ENCODE measurements at regions not wholly inside any gene's neighbourhood (a gene's known extent, or its start where the extent isn't known, plus 50 kb on each side); places are given as distances from the start of the nearest gene placed in this dataset.

DNA sequence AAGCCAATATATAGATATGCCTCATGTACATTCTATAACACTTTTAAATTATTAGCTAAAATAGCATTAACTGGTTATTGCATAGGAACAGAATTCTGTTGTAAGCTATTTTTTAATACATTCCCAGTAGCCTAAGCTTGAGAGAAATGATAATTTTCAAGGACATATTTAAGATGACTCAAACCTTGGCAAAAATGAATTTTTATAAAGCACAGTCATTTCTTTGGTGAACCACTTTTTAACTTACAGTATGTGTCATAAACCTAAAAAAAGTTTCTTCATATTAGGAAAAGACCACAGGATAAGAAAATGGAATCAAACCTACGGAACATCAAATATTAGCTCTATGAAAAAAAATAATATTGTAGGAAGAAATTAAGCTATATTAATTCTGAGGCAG lies 986.3 kb downstream of the STIM2 start:
- Mint-ChIP-seq H3K9me3 (peaks cover 22% of the 10 kb centered on the region), H3K27me3 (no peaks in the 10 kb centered on the region), H3K4me3 (no peak overlapping the region), H3K36me3 (ENCODE audit: insufficient read depth) (no peaks in the 10 kb centered on the region), H3K4me1 (no peaks in the 10 kb centered on the region), H3K27ac (ENCODE audit: low read depth) (no peak overlapping the region)
- no peak for DNase-seq (ENCODE audit: low spot score in 2 of 2)
- ATAC-seq (replicated peaks; ENCODE audit: extremely low read depth, poor library complexity, severe bottlenecking): no peak

DNA sequence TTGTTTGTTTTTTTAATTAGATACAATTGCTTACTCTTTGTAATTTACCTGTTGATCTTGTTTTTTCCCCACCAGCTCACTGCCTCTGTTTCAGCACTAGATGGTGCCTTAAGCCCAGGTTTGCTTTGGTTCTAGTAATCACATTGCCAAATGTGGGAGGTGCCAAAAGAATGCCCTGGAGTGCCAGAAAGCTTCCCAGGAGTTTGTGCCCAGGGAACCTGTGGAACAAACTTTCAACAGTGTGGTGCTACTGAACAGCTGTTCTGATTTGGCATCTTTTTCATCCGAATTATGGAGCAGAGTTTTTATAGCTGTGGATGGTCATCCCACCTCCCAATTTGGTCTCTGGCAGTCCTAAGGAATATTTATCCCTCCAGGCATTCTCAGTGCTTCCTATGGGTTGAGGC lies 1000.7 kb downstream of the STIM2 start:
- Mint-ChIP-seq H3K36me3 (ENCODE audit: insufficient read depth) (no peaks in the 10 kb centered on the region), H3K4me3 (no peak overlapping the region), H3K9me3 (peaks cover 5% of the 10 kb centered on the region), H3K27ac (ENCODE audit: low read depth) (no peak overlapping the region), H3K4me1 (no peaks in the 10 kb centered on the region), H3K27me3 (no peaks in the 10 kb centered on the region)
- no peak for DNase-seq (ENCODE audit: low spot score in 2 of 2)
- ATAC-seq (replicated peaks; ENCODE audit: extremely low read depth, poor library complexity, severe bottlenecking): no peak

DNA sequence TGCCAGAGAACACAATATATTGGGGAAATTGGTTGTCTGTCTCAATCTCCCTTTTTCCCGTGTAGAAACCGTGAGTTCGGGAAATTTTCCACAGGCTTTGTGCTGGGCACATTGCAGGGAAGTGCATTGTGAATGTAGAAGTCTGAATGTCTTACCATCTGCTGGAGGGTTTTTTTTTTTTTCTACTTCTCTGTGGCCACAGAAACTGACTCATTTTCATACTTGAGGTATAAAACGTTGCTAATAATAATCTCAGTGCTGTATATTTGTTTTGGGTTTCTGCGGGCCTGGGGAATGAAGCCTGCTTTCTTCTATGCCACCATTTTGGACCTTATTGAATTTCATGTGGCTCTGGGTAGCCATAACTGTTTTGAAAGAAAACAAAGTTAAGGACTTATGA lies 1001.2 kb downstream of the STIM2 start:
- H3K27me3 Mint-ChIP-seq: no peaks in the 10 kb centered on the region
- H3K27ac Mint-ChIP-seq (ENCODE audit: low read depth): no peak overlapping the region
- peaks cover 5% of the 10 kb centered on the region for H3K9me3 Mint-ChIP-seq
- H3K4me1 Mint-ChIP-seq: no peaks in the 10 kb centered on the region
- H3K36me3 Mint-ChIP-seq (ENCODE audit: insufficient read depth): no peaks in the 10 kb centered on the region
- H3K4me3 Mint-ChIP-seq: no peak overlapping the region
- no peak for DNase-seq (ENCODE audit: low spot score in 2 of 2)
- ATAC-seq (replicated peaks; ENCODE audit: extremely low read depth, poor library complexity, severe bottlenecking): no peak

DNA sequence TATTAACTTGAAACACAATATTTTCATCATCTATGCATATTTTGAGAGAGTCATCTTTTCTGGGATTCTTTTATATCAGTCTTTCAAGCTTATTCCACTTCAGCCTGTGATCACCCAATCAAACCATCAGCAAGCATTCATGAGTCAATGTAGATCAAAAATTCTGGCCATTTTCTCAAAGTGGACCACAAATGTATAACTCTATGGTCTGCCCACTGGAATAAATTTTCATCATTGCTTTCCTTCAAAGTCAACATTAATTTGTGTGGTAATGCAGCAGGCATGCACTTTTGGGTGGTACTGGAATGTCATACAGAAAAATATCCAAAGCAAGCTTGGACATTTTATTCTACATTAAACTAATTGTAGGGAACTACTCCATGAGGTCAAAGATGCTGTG lies 1013.0 kb downstream of the STIM2 start:
- DNase-seq (ENCODE audit: low spot score in 2 of 2) (no peak), ATAC-seq (replicated peaks; ENCODE audit: extremely low read depth, poor library complexity, severe bottlenecking) (no peak)
- H3K9me3 Mint-ChIP-seq: peaks cover 20% of the 10 kb centered on the region
- no peaks in the 10 kb centered on the region for H3K4me1 Mint-ChIP-seq
- no peak overlapping the region for H3K4me3 Mint-ChIP-seq
- no peak overlapping the region for H3K27ac Mint-ChIP-seq (ENCODE audit: low read depth)
- H3K36me3 Mint-ChIP-seq (ENCODE audit: insufficient read depth): no peaks in the 10 kb centered on the region
- H3K27me3 Mint-ChIP-seq: no peaks in the 10 kb centered on the region

DNA sequence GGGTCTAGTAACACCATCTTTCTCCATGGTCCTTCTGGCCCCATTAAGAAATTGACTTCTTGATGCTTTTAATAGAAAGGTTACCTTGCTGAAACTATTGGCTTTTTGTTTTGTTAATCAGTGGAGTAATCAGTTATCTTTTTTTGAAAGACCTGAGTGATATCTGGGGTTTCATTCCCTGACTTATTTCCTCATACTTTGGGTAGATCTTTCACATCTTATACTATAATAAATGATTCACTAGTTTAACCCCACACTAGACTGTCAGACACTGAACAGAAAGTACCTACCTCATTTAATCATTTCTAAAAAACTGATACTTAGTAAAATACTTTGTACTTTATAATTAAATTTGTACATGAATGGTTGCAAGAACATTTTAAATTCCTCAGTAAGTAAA lies 1021.1 kb downstream of the STIM2 start:
- H3K27ac Mint-ChIP-seq (ENCODE audit: low read depth): no peak overlapping the region
- no peak for DNase-seq (ENCODE audit: low spot score in 2 of 2)
- H3K27me3 Mint-ChIP-seq: no peaks in the 10 kb centered on the region
- H3K4me1 Mint-ChIP-seq: no peaks in the 10 kb centered on the region
- ATAC-seq (replicated peaks; ENCODE audit: extremely low read depth, poor library complexity, severe bottlenecking): no peak
- no peak overlapping the region for H3K4me3 Mint-ChIP-seq
- H3K36me3 Mint-ChIP-seq (ENCODE audit: insufficient read depth): no peaks in the 10 kb centered on the region
- H3K9me3 Mint-ChIP-seq: peaks cover 14% of the 10 kb centered on the region

DNA sequence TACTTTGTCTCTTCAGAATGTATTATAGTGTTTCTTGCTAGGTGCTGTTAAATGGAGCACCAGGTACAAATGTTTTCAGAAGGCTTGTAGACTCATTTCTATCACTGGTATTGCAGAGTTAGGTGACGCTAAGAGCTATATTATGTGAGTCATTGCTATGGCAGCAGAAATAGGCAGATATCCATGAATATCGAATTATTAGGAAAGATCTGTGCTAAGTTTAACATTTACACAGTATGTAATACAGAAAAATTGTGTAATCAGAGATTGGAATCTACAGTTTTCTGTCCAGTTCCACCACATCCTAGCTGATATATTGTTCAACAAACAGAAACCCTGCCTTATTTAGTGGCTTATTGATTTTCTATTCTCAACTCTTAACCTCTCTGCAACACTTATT lies 1025.5 kb downstream of the STIM2 start:
- H3K4me1 Mint-ChIP-seq: no peaks in the 10 kb centered on the region

DNA sequence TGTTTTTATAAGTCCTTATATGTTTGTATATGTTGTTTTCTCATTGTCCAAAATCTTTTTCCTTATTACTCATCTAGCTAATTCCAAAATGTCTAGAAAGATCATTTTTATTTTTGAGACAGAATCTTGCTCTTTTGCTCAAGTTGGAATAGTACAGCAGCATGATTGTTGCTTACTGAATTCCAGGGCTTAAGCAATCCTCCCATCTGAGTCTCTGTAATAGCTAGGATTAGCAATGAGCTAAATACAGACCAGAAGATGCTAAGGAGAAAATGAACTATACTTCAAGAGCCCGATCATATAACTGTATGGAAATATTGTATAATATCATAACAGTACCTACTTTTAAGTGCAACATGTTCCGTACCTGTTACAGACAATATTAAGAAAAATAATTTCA lies 1027.0 kb downstream of the STIM2 start:
- ATAC-seq (replicated peaks; ENCODE audit: extremely low read depth, poor library complexity, severe bottlenecking): no peak
- Mint-ChIP-seq H3K4me1 (no peaks in the 10 kb centered on the region), H3K36me3 (ENCODE audit: insufficient read depth) (no peaks in the 10 kb centered on the region), H3K9me3 (peaks cover 8% of the 10 kb centered on the region), H3K27me3 (no peaks in the 10 kb centered on the region), H3K4me3 (no peak overlapping the region), H3K27ac (ENCODE audit: low read depth) (no peak overlapping the region)
- no peak for DNase-seq (ENCODE audit: low spot score in 2 of 2)

More for the DNA sequence above, 1025.5 kb downstream of the STIM2 start:
- H3K4me3 Mint-ChIP-seq: no peak overlapping the region
- DNase-seq (ENCODE audit: low spot score in 2 of 2) (no peak), ATAC-seq (replicated peaks; ENCODE audit: extremely low read depth, poor library complexity, severe bottlenecking) (no peak)
- no peak overlapping the region for H3K27ac Mint-ChIP-seq (ENCODE audit: low read depth)
- peaks cover 8% of the 10 kb centered on the region for H3K9me3 Mint-ChIP-seq
- no peaks in the 10 kb centered on the region for H3K36me3 Mint-ChIP-seq (ENCODE audit: insufficient read depth)
- H3K27me3 Mint-ChIP-seq: no peaks in the 10 kb centered on the region

DNA sequence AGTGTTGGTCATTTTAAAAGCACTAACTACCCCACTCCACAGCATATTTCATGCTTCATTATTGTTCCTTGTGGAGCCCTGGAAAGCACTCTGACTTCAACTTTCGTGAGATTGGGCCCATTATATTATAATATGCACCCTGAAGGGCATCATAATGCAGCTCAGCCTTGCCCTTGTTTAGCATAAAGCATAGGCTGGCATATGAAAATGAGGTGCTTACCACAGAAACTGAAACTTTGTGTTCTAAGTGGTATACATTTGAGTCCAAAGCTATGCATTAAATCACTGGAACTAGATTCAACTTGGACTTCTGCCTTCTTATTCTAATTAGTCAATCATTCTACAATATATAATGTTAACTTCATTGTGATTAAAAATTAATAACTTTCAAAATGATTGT lies 1027.9 kb downstream of the STIM2 start:
- Mint-ChIP-seq H3K27me3 (no peaks in the 10 kb centered on the region), H3K4me1 (no peaks in the 10 kb centered on the region), H3K9me3 (peaks cover 8% of the 10 kb centered on the region), H3K27ac (ENCODE audit: low read depth) (no peak overlapping the region), H3K36me3 (ENCODE audit: insufficient read depth) (no peaks in the 10 kb centered on the region), H3K4me3 (no peak overlapping the region)
- ATAC-seq (replicated peaks; ENCODE audit: extremely low read depth, poor library complexity, severe bottlenecking) (no peak), DNase-seq (ENCODE audit: low spot score in 2 of 2) (no peak)

DNA sequence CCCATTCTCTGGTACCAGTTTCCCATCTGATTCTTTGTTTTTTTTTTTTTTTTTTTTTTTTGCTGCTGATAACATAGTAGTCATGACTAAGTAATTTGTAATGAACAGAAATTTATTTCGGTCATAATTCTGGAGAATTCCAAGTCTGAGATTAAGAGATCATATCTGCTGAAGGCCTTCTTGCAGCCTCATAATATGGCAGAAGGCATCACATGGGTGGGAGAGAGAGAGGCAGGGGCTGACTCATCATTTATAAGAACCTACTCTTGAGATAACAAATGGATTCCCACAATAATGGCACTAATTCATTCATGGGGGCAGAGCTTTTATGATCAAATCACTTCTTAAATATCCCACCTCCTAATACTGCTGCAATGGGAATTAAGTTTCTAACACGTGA lies 1034.3 kb downstream of the STIM2 start:
- DNase-seq (ENCODE audit: low spot score in 2 of 2): no peak
- Mint-ChIP-seq H3K36me3 (ENCODE audit: insufficient read depth) (no peaks in the 10 kb centered on the region), H3K27me3 (no peaks in the 10 kb centered on the region), H3K9me3 (peaks cover 26% of the 10 kb centered on the region), H3K27ac (ENCODE audit: low read depth) (no peak overlapping the region), H3K4me1 (no peaks in the 10 kb centered on the region), H3K4me3 (no peak overlapping the region)
- no peak for ATAC-seq (replicated peaks; ENCODE audit: extremely low read depth, poor library complexity, severe bottlenecking)

DNA sequence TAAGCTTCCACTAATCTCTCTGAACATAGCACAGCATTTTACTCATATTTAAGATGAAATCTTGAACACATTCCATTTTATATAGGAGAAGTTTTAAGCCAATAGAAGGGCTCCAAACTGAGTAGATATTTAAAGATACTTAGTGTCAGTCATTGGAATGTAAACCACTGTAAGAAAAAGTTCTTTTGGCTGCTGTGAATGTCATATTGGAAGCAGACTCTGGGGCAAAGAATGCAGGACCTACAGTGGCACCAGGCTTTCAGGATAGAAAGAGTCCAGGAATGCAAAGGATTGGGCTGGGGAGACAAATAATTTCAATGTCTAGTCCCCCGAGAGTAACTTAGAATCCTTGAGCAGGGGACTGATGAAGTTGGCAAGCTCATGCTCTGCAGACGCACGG lies 1047.7 kb downstream of the STIM2 start:
- Mint-ChIP-seq H3K4me1 (no peaks in the 10 kb centered on the region), H3K9me3 (peaks cover 24% of the 10 kb centered on the region), H3K36me3 (ENCODE audit: insufficient read depth) (no peaks in the 10 kb centered on the region), H3K4me3 (no peak overlapping the region), H3K27ac (ENCODE audit: low read depth) (no peak overlapping the region), H3K27me3 (no peaks in the 10 kb centered on the region)
- DNase-seq (ENCODE audit: low spot score in 2 of 2): no peak
- ATAC-seq (replicated peaks; ENCODE audit: extremely low read depth, poor library complexity, severe bottlenecking): no peak

DNA sequence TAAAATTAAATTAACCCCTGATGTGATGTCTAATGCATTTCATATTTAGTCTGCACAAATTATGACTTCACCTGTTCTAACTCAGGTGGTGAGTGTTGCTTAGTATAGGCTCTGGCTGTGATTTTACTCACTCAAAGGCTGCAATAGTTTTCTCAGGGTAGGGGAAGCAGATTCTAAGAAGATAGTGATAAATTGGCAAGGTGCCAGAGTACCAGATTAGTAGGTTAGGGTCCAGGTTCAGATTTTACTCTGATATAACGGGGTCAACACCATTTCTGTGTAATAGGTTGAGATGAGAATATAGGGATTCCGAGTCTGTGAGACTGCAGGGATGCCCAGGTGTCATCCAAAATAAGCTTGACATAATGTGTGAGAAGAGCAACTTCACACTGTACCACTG lies 1049.6 kb downstream of the STIM2 start:
- Mint-ChIP-seq H3K4me3 (no peak overlapping the region), H3K4me1 (no peaks in the 10 kb centered on the region), H3K27me3 (no peaks in the 10 kb centered on the region), H3K27ac (ENCODE audit: low read depth) (no peak overlapping the region), H3K36me3 (ENCODE audit: insufficient read depth) (peaks cover 2% of the 10 kb centered on the region), H3K9me3 (peaks cover 28% of the 10 kb centered on the region)
- ATAC-seq (replicated peaks; ENCODE audit: extremely low read depth, poor library complexity, severe bottlenecking) (no peak), DNase-seq (ENCODE audit: low spot score in 2 of 2) (no peak)

DNA sequence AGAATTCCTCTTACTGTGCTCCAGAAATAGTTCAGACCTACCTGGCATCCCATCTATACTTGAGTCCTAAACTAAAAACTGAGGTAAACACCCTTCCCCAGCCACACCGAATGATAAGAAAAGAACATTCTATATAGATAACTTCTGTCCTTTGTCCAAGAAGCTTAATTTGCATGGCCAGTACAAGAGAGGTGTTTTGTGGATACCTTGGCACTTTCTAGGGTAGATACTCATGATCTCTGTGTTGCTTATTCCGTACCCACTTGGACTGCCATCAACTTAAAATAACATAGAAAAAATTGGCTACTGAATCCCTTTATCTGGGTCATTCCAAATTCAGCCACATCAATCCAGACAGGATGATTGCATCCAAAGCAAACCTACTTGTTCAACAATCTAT lies 1050.4 kb downstream of the STIM2 start:
- peaks cover 2% of the 10 kb centered on the region for H3K36me3 Mint-ChIP-seq (ENCODE audit: insufficient read depth)
- no peak for ATAC-seq (replicated peaks; ENCODE audit: extremely low read depth, poor library complexity, severe bottlenecking)
- H3K27ac Mint-ChIP-seq (ENCODE audit: low read depth): no peak overlapping the region
- no peaks in the 10 kb centered on the region for H3K27me3 Mint-ChIP-seq
- no peak for DNase-seq (ENCODE audit: low spot score in 2 of 2)
- H3K4me1 Mint-ChIP-seq: no peaks in the 10 kb centered on the region
- H3K4me3 Mint-ChIP-seq: no peak overlapping the region
- H3K9me3 Mint-ChIP-seq: peaks cover 28% of the 10 kb centered on the region

DNA sequence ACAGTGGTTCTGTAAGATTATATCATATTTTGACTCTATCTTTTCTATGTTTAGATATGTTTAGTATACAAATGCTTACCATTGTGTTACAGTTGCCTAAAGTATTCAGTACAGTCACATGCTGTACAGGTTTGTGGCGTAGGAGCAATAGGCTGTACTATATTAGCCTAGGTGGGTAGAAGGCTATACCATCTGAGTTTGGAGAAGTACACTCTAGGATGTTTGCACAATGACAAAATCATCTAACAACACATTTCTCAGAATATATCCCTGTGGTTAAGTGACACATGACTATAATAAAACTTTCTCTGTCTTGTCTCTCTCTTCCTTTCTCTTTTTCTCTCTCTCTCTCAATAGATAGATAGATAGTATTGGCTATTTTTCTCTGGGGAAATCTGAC lies 1053.1 kb downstream of the STIM2 start:
- no peak for ATAC-seq (replicated peaks; ENCODE audit: extremely low read depth, poor library complexity, severe bottlenecking)
- H3K4me3 Mint-ChIP-seq: no peak overlapping the region
- peaks cover 2% of the 10 kb centered on the region for H3K36me3 Mint-ChIP-seq (ENCODE audit: insufficient read depth)
- no peaks in the 10 kb centered on the region for H3K4me1 Mint-ChIP-seq
- H3K27ac Mint-ChIP-seq (ENCODE audit: low read depth): no peak overlapping the region
- no peak for DNase-seq (ENCODE audit: low spot score in 2 of 2)
- H3K9me3 Mint-ChIP-seq: peaks cover 27% of the 10 kb centered on the region
- H3K27me3 Mint-ChIP-seq: no peaks in the 10 kb centered on the region

DNA sequence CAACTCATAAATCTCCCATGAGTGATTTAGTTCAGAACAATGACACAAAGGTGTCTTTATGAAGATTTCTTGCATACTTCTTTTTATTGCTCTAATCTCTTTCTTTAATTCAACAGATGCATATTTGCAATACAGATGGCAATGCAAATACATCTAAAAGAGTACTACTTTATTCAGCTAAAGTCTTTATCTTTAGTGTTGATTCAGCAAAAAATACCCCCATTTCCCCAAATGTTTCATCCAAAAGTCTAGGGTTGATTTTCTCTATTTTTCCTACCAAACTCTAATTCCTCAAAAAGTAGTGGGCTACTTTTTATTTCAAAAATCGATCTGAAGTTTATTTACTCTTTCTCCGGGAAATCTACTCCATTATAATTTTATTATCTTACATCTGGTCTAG lies 1055.2 kb downstream of the STIM2 start:
- H3K9me3 Mint-ChIP-seq: peaks cover 13% of the 10 kb centered on the region
- H3K36me3 Mint-ChIP-seq (ENCODE audit: insufficient read depth): peaks cover 2% of the 10 kb centered on the region
- no peaks in the 10 kb centered on the region for H3K27me3 Mint-ChIP-seq
- no peak for ATAC-seq (replicated peaks; ENCODE audit: extremely low read depth, poor library complexity, severe bottlenecking)
- DNase-seq (ENCODE audit: low spot score in 2 of 2): no peak
- H3K4me1 Mint-ChIP-seq: no peaks in the 10 kb centered on the region
- H3K27ac Mint-ChIP-seq (ENCODE audit: low read depth): no peak overlapping the region
- no peak overlapping the region for H3K4me3 Mint-ChIP-seq
